Choroid plexus epithelial cell (primary cell): ENCODE measurements at regions not wholly inside any gene's neighbourhood (a gene's known extent, or its start where the extent isn't known, plus 50 kb on each side); places are given as distances from the start of the nearest gene placed in this dataset.

Experiments used
- DNase-seq: peaks from one replicate; pipeline ENCODE4 v3.0.0-alpha.2; 2010; ENCODE audit warnings: low read depth
- H3K4me3 ChIP-seq: 2 replicates; pipeline ENCODE4 v1.5.1; 2011; ENCODE audit warnings: low read depth, mild to moderate bottlenecking, control low read depth, low read length, moderate library complexity
- CTCF ChIP-seq: conservative IDR thresholded peaks from 2 replicates; pipeline ENCODE4 v1.5.1; 2011; ENCODE audit warnings: low read depth, mild to moderate bottlenecking, control low read depth, inconsistent platforms, low read length, moderate library complexity

DNA sequence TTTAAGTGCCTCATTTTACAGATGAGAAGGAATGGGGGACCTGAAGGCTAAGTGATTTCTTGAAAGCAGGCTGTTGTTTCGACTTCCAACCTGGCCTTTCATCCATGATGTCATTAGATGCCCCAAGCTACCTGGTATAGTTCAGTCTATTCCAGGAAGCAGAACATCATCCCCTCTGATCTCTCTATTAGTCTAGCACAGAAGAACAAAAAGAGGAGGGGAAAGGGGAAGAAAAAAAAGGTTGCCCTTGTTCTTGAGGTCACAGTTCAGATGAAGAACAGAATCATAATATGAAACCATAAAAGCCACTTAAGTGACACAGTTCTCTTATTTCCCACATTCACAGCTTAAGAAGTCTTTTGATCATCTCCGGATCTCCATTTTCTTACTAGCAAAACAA, 386.2 kb upstream of the HNRNPA3 start:
- H3K4me3 ChIP-seq, result no peak overlapping the region
- TF ChIP-seq CTCF, result no peak
- DNase-seq, result no peak

GRCh38 chr2:176826984-176827668, 385.5 kb upstream of the HNRNPA3 start:
- no peak overlapping the region for H3K4me3 ChIP-seq
- DNase-seq, result no peak
- no peak for TF ChIP-seq CTCF

- TF ChIP-seq CTCF, result no peak
- no peak overlapping the region for H3K4me3 ChIP-seq
- no peak for DNase-seq
Measured at GRCh38 chr2:176830362-176830761, 382.2 kb upstream of the HNRNPA3 start.

- DNase-seq, result no peak
- no peak overlapping the region for H3K4me3 ChIP-seq
- no peak for TF ChIP-seq CTCF
Measured at GRCh38 chr2:176832086-176832485, 380.5 kb upstream of the HNRNPA3 start.

- no peak for TF ChIP-seq CTCF
- no peak overlapping the region for H3K4me3 ChIP-seq
- no peak for DNase-seq
Measured at GRCh38 chr2:176833671-176834070, 378.9 kb upstream of the HNRNPA3 start.

DNA sequence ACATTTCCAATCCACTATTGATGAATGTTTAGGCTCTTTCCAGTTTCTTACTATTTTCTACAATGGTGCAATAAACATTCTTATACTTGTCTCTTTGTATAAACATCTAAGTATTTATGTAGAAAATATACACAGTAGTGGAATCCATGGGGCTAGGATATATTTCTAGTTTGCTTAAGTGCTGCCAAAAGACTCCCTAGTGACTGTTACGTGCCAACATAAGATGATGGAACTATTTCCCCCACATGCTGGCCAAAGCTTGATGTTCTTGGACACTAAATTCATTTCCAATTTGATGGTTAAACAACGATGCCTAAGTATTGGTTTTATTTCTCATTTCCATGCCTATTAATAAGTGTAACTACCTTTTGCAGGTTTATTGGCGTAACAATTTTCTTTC, 378.4 kb upstream of the HNRNPA3 start:
- no peak overlapping the region for H3K4me3 ChIP-seq
- TF ChIP-seq CTCF, result no peak
- no peak for DNase-seq

DNA sequence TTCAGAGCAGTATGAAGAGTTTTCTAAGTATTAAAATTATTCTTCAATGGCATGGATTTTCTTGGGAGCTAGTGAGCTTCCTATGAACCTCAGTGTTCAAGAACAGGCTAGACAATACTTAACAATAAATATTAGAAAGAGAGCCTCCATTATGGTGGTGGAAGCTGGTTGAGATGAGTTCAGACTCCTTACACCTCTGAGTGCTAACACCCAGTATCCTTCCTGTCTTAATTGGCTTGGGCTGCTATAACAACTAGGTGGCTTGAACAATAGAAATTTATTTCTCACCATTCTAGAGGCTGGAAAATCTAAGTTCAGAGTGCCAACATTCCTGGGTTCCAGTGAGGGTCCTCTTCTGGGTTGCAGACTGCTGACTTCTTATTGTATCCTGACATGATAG, 369.4 kb upstream of the HNRNPA3 start:
- no peak overlapping the region for H3K4me3 ChIP-seq
- DNase-seq, result no peak
- no peak for TF ChIP-seq CTCF
